NCI-H1694 treated with DMSO at 0.1 percent for 48 hours (cell line): ENCODE measurements at regions not wholly inside any gene's neighbourhood (a gene's known extent, or its start where the extent isn't known, plus 50 kb on each side); places are given as distances from the start of the nearest gene placed in this dataset.
"Not testable (repeated sequence)": the region's sequence is repeated elsewhere in the genome, so short reads cannot be mapped to it uniquely, and the experiment has no call there.

ENCODE experiments used
- DNase-seq: peaks from one replicate; lab custom pipeline; 2025; lab: John Stamatoyannopoulos, UW

GRCh38 chr4:71081192-71081591 lies 87.7 kb downstream of the DCK start:
- DNase-seq = no peak

- no peak for DNase-seq
These were observed 100.3 kb downstream of the DCK start for GRCh38 chr4:71093745-71094144.

GRCh38 chr4:71094201-71094600 lies 100.8 kb downstream of the DCK start:
- no peak for DNase-seq

GRCh38 chr4:71095141-71095540 lies 101.7 kb downstream of the DCK start:
- DNase-seq = no peak

GRCh38 chr4:71095545-71095944 lies 102.1 kb downstream of the DCK start:
- DNase-seq = no peak

- no peak for DNase-seq
These were observed 114.3 kb downstream of the DCK start for GRCh38 chr4:71107726-71108125.

- no peak for DNase-seq
These were observed 117.0 kb downstream of the DCK start for GRCh38 chr4:71110499-71110898.

GRCh38 chr4:71111133-71111532 lies 117.7 kb downstream of the DCK start:
- DNase-seq = not testable (repeated sequence)

GRCh38 chr4:71113294-71113693 lies 119.8 kb downstream of the DCK start:
- no peak for DNase-seq

GRCh38 chr4:71120831-71121524 lies 127.5 kb downstream of the DCK start:
- DNase-seq = no peak

- no peak for DNase-seq
These were observed 130.5 kb downstream of the DCK start for GRCh38 chr4:71123951-71124350.

GRCh38 chr4:71125137-71125536 lies 131.7 kb downstream of the DCK start:
- DNase-seq = no peak

- DNase-seq = no peak
These were observed 133.3 kb downstream of the DCK start for GRCh38 chr4:71126719-71127118.

GRCh38 chr4:71130827-71131603 lies 137.6 kb downstream of the DCK start:
- DNase-seq = no peak

GRCh38 chr4:71132486-71132885 lies 139.0 kb downstream of the DCK start:
- no peak for DNase-seq

GRCh38 chr4:71133491-71133890 lies 140.0 kb downstream of the DCK start:
- no peak for DNase-seq

GRCh38 chr4:71136071-71136470 lies 142.6 kb downstream of the DCK start:
- no peak for DNase-seq

GRCh38 chr4:71138007-71138615 lies 144.7 kb downstream of the DCK start:
- DNase-seq = no peak

- DNase-seq = no peak
These were observed 147.1 kb downstream of the DCK start for GRCh38 chr4:71140563-71140962.

- DNase-seq = no peak
These were observed 147.7 kb downstream of the DCK start for GRCh38 chr4:71141125-71141524.

GRCh38 chr4:71147261-71147660 lies 153.8 kb downstream of the DCK start:
- no peak for DNase-seq

- no peak for DNase-seq
These were observed 155.1 kb downstream of the DCK start for GRCh38 chr4:71148545-71148944.

- no peak for DNase-seq
These were observed 157.6 kb downstream of the DCK start for GRCh38 chr4:71151054-71151453.
